DND-41 (cell line): ENCODE measurements at regions not wholly inside any gene's neighbourhood (a gene's known extent, or its start where the extent isn't known, plus 50 kb on each side); places are given as distances from the start of the nearest gene placed in this dataset.

Source experiments
- EZH2 ChIP-seq: IDR thresholded peaks from 3 replicates; pipeline ENCODE4 v1.6.1; 2012; ENCODE audit warnings: borderline replicate concordance, low read depth, mild to moderate bottlenecking, moderate library complexity, low read length, inconsistent platforms; ENCODE audit not compliant: severe bottlenecking
- TF ChIP-seq, protein P1 (sequence below): IDR thresholded peaks from 2 replicates; pipeline ENCODE4 v1.5.1; 2012; ENCODE audit warnings: borderline replicate concordance, low read length, moderate library complexity, mild to moderate bottlenecking; ENCODE audit not compliant: poor library complexity, severe bottlenecking; ENCODE audit errors: extremely low read depth

DNA sequence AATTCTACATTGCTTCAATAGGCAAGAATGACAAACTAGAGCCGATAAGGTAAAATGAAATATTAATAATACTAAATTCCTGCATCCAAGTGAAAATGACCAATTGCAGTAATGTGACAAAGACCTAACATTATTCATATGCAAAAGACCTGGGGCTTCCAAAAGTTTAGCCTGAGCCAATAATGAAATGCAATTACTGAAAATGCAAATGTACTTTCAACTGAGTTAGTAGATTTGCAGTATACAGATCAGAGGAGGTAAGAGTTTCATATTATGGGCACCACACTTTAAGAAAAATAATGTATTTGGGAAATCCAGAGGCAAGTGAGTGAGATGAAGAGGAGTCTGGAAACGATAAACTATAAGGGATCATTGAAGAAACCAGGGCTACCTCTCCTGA, 193.7 kb upstream of the GMDS start:
- TF ChIP-seq, protein P1, sequence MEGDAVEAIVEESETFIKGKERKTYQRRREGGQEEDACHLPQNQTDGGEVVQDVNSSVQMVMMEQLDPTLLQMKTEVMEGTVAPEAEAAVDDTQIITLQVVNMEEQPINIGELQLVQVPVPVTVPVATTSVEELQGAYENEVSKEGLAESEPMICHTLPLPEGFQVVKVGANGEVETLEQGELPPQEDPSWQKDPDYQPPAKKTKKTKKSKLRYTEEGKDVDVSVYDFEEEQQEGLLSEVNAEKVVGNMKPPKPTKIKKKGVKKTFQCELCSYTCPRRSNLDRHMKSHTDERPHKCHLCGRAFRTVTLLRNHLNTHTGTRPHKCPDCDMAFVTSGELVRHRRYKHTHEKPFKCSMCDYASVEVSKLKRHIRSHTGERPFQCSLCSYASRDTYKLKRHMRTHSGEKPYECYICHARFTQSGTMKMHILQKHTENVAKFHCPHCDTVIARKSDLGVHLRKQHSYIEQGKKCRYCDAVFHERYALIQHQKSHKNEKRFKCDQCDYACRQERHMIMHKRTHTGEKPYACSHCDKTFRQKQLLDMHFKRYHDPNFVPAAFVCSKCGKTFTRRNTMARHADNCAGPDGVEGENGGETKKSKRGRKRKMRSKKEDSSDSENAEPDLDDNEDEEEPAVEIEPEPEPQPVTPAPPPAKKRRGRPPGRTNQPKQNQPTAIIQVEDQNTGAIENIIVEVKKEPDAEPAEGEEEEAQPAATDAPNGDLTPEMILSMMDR, result no peak
- no peak for TF ChIP-seq EZH2
